ENCODE measurements at regions not wholly inside any gene's neighbourhood (a gene's known extent, or its start where the extent isn't known, plus 50 kb on each side); places are given as distances from the start of the nearest gene placed in this dataset.

GRCh38 chr12:78383414-78383813, 481.2 kb upstream of the SYT1 start:
- TF ChIP-seq POLR2A (IDR thresholded peaks at IDR 0.05) (no peak), CTCF (IDR thresholded peaks at IDR 0.05) (no peak)
